Adrenal gland (tissue), 5 donors: ENCODE measurements at regions not wholly inside any gene's neighbourhood (a gene's known extent, or its start where the extent isn't known, plus 50 kb on each side); places are given as distances from the start of the nearest gene placed in this dataset.

Experiments
- CTCF ChIP-seq, 6 experiments: fragments of 450-650 bp in 4 of 6; fragments of 200-600 bp in 2 of 6; sonication (generic) in 1 of 6; IDR thresholded peaks; 1 replicate in 5 of 6; 2 replicates in 1 of 6; pipeline versions ENCODE4 v1.5.1 to v1.8.0; 2016 to 2021; ENCODE audit warnings: antibody characterized with exemption in 6 of 6, mild to moderate bottlenecking in 2 of 6, moderate library complexity in 1 of 6
- POLR2A ChIP-seq, 2 donors: fragments of 450-650 bp; IDR thresholded peaks; one replicate each; pipeline ENCODE4 v1.6.1; 2017; ENCODE audit warnings: antibody characterized with exemption in 2 of 2, mild to moderate bottlenecking in 2 of 2, moderate library complexity in 1 of 2
- donor health status: DM: no; HTN: no; CAD: no.

DNA sequence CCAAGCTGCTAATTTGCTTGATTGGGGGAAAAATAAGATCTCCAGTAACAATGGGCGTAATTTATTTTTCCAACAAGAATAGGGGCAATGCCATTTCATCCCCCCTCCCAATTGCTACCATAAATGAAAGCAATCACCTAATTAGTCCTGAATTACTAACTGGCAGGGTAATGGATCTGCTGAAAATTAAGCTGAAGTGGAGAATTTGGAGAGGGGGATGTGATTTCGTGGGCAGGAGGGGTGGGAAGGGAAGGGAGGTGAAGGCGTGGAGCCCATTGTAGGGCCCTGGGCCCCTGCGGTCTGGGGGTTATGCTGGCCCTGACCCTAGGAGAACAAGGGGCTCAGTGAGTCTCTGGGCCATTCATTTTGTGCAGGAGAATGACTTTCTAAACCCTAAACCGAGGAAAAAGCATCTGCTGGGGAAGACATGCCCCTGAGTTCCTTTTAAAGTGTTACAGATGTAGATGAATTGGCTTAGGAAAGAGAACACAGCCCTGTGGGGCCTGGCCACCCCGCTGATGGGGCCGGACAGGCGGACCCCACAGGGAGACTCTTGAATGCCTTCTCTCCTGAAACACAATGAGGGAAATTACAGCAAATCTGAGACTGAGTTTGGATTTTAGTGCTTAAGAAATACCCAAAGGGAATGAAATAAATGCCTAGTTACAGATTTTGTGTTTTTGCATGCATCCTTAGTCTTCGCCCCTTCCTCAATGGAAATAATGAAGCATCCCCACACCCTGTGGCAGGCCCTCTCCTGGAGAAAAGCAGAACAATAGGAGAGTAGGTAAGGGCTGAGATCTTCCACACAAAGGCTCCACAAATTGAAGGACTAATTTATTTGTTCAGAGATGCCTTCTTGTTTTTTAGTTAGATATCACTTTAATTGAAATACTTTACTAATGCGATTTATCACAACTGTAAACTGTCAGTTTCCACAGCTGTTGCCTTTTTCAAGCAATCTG, 143.2 kb downstream of the PSAT1 start:
- TF ChIP-seq CTCF (IDR thresholded peaks at IDR 0.05) (no peak), POLR2A (IDR thresholded peaks at IDR 0.05) (no peak)
